ENCODE measurements at regions not wholly inside any gene's neighbourhood (a gene's known extent, or its start where the extent isn't known, plus 50 kb on each side); places are given as distances from the start of the nearest gene placed in this dataset.

DNA sequence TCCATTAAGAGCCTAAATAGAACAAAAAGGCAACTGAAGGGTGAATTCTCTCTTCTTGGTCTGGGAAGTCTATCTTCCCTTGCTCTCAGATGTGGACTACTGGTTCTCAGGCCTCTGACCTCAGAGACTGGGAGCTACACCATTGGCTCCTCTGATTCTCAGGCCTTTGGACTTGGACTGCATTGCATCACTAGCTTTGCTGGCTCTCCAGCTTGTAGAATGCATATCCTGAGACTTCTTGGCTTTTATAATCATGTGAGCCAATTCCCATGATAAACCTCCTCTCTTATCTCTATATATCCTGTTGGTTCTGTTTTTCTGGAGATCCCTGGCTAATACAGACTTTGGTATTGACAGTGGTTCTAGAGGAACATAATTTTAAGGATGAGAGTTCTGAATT is 89.8 kb downstream of the PSAT1 start (continued):
- TF ChIP-seq CBX8 (IDR thresholded peaks at IDR 0.05; ENCODE audit: borderline replicate concordance, low read depth, low read length) (no peak), ASH2L (IDR thresholded peaks at IDR 0.05; ENCODE audit: low read length) (no peak), YY1 (IDR thresholded peaks at IDR 0.05; ENCODE audit: low read depth, low read length) (no peak)
